ENCODE measurements at regions not wholly inside any gene's neighbourhood (a gene's known extent, or its start where the extent isn't known, plus 50 kb on each side); places are given as distances from the start of the nearest gene placed in this dataset.
A peak's percentile ranks its signal among the peaks of the same experiment; 100 is the strongest.

DNA sequence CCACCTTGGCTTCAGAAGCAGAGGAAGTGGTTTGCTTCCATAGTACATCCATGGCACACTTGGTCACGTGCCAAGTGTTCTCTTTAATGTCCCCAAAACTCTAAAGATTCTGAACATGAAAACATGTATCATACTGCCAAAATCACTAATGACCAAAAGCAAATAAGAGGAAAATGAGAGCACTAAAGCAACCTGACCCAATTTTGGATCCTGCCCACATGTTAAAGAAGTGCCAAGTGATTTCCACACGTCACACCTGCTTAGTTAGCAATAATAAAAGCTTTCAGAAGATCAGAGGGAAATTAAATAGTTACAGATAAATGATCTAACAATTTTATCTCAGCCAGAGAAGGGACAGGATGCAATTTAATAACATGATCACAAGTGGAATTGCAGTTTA lies 1170.0 kb downstream of the XPNPEP1 start:
- FAIRE-seq = no peak

DNA sequence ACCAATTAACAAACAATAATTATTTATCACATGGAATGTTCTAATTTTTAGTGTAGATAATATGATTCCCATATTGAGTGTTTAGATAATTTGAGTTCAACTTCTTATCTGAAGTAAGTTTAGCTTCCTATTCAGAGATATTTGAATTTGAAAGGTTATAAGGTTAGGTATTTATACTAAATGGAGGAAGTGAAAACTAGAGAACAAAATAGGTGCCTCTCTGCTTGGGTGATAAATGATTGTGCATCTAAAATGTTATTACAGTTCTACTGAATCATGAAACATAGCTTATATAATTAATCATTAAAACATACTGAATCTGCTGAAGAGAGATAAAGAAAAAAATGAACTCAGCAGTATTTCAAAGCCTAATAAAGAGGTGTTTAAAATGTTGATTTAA lies 1174.3 kb downstream of the XPNPEP1 start:
- FAIRE-seq = no peak

DNA sequence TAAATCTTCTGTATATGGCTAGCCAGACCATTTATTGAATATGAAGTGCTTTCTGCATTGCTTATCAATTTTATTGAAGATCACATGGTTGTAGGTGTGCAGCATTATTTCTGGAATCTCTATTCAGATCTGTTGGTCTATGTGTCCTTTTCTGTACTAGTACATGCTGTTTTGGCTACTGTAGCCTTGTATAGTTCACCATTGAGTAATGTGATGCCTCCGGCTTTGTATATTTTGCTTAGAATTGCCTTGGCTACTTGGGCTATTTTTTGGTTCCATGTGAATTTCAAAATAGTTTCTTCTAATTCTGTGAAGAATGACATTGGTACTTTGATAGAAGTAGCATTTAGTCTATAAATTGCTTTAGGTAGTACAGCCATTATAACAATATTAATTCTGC lies 1187.2 kb downstream of the XPNPEP1 start:
- no peak for FAIRE-seq

DNA sequence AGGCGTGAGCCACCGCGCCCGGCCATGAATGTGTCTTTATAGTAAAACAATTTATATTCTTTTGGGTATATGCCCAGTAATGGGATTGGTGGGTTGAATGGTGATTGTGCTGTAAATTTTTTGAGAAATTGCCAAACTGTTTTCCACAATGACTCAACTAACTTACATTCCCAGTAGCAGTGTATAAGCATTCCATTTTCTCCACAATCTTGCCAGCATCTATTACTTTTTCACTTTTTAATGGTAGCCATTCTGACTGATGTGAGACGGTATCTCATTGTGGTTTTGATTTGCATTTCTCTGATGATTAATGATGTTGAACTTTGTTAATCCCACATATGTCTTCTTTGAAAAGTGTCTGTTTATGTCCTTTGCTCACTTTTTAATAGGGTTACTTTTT lies 1187.9 kb downstream of the XPNPEP1 start:
- peak; percentile 87 for FAIRE-seq

DNA sequence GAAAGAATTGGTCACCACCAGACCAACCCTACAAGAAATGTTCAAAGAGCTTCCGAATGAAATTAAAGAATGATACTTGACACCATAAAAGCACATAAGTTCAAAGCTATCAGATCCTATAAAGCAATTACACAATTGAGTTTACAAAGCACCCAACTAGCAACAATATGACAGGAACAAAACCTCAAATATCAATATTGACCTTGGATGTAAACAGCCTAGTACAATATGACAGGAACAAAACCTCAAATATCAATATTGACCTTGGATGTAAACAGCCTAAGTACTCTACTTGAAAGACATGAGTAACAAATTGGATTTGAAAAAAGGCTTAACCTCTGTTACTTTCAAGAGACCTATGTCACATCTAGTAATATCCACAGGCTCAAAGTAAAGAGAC lies 1201.4 kb downstream of the XPNPEP1 start:
- no peak for FAIRE-seq

GRCh38 chr10:108716352-108716751 lies 1207.0 kb downstream of the XPNPEP1 start:
- no peak for FAIRE-seq

- no peak for FAIRE-seq
Measured at GRCh38 chr10:108709927-108710722, 1213.2 kb downstream of the XPNPEP1 start.

GRCh38 chr10:108708363-108708762 lies 1214.9 kb downstream of the XPNPEP1 start:
- FAIRE-seq = no peak

DNA sequence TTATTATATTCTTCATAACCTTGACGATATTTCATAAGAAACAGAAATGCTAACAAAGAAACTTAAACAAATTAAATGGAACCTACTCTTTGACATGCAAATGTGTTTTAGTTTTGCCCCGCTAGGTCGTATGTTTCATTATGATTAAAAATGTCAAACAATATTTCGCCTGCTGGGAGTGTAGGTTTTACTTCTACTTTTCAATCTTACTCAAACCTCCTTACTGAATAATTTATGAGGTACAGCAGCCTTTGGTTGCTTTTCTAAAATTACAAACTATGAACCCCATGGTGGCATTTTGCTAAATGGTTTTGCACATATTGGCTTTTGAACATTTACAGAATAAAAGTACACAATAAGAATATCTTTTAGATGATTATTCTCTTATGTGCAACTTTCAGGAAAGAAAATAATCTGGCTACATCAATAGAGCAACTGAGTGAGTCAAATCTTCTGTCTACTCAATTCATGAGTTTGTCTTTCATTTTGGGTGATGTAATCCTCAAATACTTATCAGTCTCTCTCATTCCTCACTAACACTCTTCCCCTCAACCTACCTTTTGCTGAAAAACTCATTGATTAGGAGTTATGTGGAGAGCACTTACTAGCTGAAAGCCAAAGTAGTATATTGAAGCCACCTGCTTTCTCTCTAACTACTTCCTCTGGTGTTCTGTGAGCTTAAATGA lies 1226.4 kb downstream of the XPNPEP1 start:
- FAIRE-seq = no peak

DNA sequence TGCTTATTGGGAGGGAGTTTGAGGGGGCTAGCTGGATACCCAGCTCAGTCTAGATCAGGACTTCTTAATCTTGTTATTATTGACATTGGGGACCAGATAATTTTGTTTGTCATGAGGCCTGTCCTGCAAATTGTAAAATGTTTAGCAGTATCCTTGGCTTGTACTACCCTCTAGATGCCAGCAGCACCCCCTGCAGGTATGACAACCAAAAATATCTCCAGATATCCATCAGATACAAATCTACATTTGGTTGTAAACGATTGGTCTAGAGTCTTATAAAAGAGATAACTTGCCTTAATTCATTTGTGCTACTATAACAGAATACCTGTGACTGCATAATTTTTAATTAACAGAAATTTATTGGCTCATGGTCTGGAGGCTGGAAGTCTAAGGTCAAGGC lies 1232.2 kb downstream of the XPNPEP1 start:
- FAIRE-seq = no peak

- no peak for FAIRE-seq
Measured at GRCh38 chr10:108690530-108690929, 1232.8 kb downstream of the XPNPEP1 start.

- no peak for FAIRE-seq
Measured at GRCh38 chr10:108689891-108690290, 1233.4 kb downstream of the XPNPEP1 start.

DNA sequence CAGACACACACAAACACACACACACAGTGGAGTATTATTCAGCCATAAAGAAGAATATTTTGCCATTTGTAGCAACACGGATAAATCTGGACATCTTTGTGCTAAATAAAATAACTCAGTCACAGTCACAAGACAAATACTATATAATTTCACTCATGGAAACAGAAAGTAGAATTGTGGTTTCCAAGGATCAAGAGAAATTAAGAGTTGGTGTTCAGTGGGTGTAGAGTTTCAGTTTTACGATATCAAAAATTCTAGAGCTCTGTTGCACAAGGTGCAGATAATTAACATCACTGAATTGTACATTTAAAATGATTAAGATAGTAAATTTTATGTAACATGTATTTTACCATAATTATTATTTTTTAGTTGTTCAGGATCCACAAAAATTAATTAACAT lies 1235.0 kb downstream of the XPNPEP1 start:
- no peak for FAIRE-seq

- FAIRE-seq = no peak
Measured at GRCh38 chr10:108685863-108686531, 1237.3 kb downstream of the XPNPEP1 start.

GRCh38 chr10:108684431-108684830 lies 1238.9 kb downstream of the XPNPEP1 start:
- FAIRE-seq = no peak

GRCh38 chr10:108673741-108674140 lies 1249.6 kb downstream of the XPNPEP1 start:
- FAIRE-seq = no peak

DNA sequence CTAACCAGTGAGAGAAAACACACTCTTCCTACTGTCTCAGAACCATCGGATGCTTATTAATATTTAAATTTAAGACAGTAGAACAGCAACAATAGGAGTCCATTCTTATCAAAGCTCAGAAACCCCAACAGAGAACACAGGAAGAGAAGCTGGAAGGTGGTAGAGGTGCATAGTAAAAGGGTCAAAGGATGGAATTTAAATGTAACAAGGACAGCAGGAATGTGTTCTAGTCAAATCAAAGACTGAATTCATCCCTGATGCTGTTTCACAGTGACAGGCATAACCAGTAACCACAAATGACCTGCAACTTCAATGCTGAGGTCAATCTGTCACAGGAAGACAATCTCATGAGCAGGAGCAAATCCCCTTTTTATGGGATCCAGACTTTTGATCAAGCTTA lies 1259.7 kb downstream of the XPNPEP1 start:
- no peak for FAIRE-seq

GRCh38 chr10:108662975-108663374 lies 1260.3 kb downstream of the XPNPEP1 start:
- no peak for FAIRE-seq

DNA sequence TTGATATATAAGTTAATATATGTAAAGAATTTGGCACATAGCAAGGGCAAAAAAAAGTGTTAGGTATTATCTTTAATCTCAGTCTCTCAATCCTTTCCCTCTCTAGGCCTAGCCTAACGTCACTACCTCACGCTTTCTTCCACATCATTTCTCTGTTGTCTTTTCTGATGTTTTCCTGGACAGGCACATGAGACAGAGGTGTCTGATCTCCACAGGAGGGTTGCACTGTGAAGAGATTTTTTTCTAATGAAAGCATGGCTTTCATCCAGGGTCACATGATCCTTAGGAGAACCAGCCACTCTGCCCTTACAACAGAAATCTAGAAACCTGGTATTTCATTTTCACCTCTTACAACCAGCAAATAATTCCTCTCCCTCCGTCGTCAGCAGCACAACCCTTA lies 1268.3 kb downstream of the XPNPEP1 start:
- FAIRE-seq = no peak

DNA sequence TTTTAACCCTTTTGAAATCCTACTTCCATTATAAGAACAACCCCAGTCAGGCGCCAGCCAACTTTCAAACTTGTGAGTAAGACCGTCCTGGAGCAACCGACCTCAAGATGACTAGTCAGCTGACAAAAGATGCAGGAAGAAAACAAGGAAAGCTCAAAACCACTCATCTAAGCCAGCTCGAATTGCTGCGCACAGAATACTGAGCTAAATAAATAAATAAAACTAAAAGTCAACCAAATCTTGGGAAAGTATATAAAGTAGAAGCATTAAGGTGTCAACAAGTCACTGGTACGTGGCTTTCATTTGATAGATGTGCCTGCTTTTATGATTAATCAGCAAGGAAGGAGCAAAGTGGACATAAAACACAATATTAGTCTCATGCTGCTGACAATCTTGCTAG lies 1269.8 kb downstream of the XPNPEP1 start:
- no peak for FAIRE-seq

GRCh38 chr10:108639010-108639409 lies 1284.3 kb downstream of the XPNPEP1 start:
- no peak for FAIRE-seq

- FAIRE-seq = no peak
Measured at GRCh38 chr10:108638225-108638624, 1285.1 kb downstream of the XPNPEP1 start.

DNA sequence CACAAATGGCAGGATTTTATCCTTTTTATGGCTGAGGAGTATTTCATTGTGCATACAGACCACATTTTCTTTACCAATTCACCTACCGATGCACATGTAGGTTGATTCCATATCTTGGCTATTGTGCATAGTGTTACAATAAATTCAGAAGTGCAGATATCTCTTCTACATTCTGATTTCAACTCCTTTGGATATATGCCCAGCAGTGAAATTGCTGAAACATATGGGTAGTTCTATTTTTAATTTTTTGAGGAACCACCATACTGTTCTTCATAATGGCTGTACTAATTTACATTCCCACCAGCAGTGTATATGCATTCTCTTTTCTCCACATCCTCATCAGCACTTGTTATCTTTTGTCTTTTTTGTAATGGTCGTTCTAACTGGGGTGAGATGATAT lies 1290.3 kb downstream of the XPNPEP1 start:
- no peak for FAIRE-seq

GRCh38 chr10:108632144-108632543 lies 1291.2 kb downstream of the XPNPEP1 start:
- FAIRE-seq = no peak

Data from islet of Langerhans (tissue), 1 donor.